HCT116 (cell line): ENCODE measurements at regions not wholly inside any gene's neighbourhood (a gene's known extent, or its start where the extent isn't known, plus 50 kb on each side); places are given as distances from the start of the nearest gene placed in this dataset.
"Not testable (repeated sequence)": the region's sequence is repeated elsewhere in the genome, so short reads cannot be mapped to it uniquely, and the experiment has no call there.

Experiments used
- ATAC-seq: fragments of 200-7000 bp; cut with Tn5 transposase; 2 replicates; pipeline ENCODE4 v1.9.1; 2020; ENCODE audit warnings: mild to moderate bottlenecking, moderate library complexity
- BruUV-seq: library from RNA; stranded (reverse); fragments of 400-500 nt; replicated peaks from 2 replicates; lab custom pipeline; 2021; lab: Mats Ljungman, UMichigan
- CTCF ChIA-PET: fragments of 300-600 bp; sonication (Branson Sonifier 250); formaldehyde crosslinking; loops from one replicate; lab custom pipeline; 2021; ENCODE audit warnings: antibody characterized with exemption; lab: Charles Lee
- POLR2A ChIA-PET: fragments of 300-600, 350-600 bp; sonication (Branson Sonifier 250); formaldehyde crosslinking; loops from one replicate; lab custom pipeline; 2021; ENCODE audit warnings: antibody characterized with exemption; lab: Charles Lee
- RAD21 ChIA-PET, 2 experiments: fragments of 300-600 bp; sonication (Branson Sonifier 250); formaldehyde crosslinking; loops; one replicate each; lab custom pipeline; 2023; ENCODE audit warnings: low total read pairs in 2 of 2; ENCODE audit not compliant: uncharacterized antibody in 2 of 2, unreplicated experiment in 2 of 2, low non-redundant PET in 1 of 2; lab: Charles Lee
- DNase-seq: peaks from one replicate; pipeline ENCODE4 v3.0.0-alpha.2; 2010; ENCODE audit warnings: low read depth, low spot score
- H2AFZ ChIP-seq: fragments of 200-600 bp; shearing (Covaris generic), sonication (generic); 2 replicates; pipeline ENCODE4 v1.6.1; 2017; ENCODE audit warnings: low read depth, mixed run types, mixed read lengths, antibody characterized with exemption, low read length; ENCODE audit not compliant: poor library complexity, severe bottlenecking
- H3K27ac ChIP-seq: 2 replicates; pipeline ENCODE4 v1.5.1; 2012; ENCODE audit warnings: low read depth, low read length
- H3K27me3 ChIP-seq: fragments of 200-600 bp; sonication (generic); 2 replicates; pipeline ENCODE4 v1.6.1; 2016; ENCODE audit warnings: mixed run types, low read length, mixed read lengths; ENCODE audit not compliant: insufficient read depth
- H3K36me3 ChIP-seq, 2 experiments: fragments of 200-500 bp in 1 of 2; fragments of 200-600 bp in 1 of 2; sonication (Bioruptor generic) in 1 of 2; sonication (generic) in 1 of 2; 2 replicates each; pipeline versions ENCODE4 v1.5.1 to v1.6.1; 2014 to 2016; ENCODE audit warnings: low read length in 2 of 2, inconsistent platforms in 1 of 2, mixed read lengths in 1 of 2, mixed run types in 1 of 2; ENCODE audit not compliant: insufficient read depth in 2 of 2, control insufficient read depth in 1 of 2
- H3K4me1 ChIP-seq, 2 experiments: fragments of 200-600 bp in 1 of 2; sonication (generic) in 1 of 2; 2 replicates each; pipeline versions ENCODE4 v1.5.1 to v1.6.1; 2012 to 2017; ENCODE audit warnings: low read length in 2 of 2, inconsistent platforms in 1 of 2, mild to moderate bottlenecking in 1 of 2, mixed read lengths in 1 of 2, mixed run types in 1 of 2, moderate library complexity in 1 of 2; ENCODE audit not compliant: insufficient read depth in 2 of 2, control insufficient read depth in 1 of 2
- H3K4me2 ChIP-seq: fragments of 200-600 bp; sonication (generic); 2 replicates; pipeline ENCODE4 v1.6.1; 2017; ENCODE audit warnings: mixed run types, low read length, mixed read lengths
- H3K4me3 ChIP-seq, 2 experiments: fragments of 200-600 bp in 1 of 2; sonication (generic) in 1 of 2; replicated peaks in 1 of 2; 2 replicates each; pipeline ENCODE4 v1.5.1; 2011 to 2016; ENCODE audit warnings: low read length in 2 of 2, control low read depth in 1 of 2, low read depth in 1 of 2, mild to moderate bottlenecking in 1 of 2, mixed read lengths in 1 of 2, mixed run types in 1 of 2
- H3K79me2 ChIP-seq: fragments of 200-600 bp; sonication (generic); 2 replicates; pipeline ENCODE4 v1.6.1; 2017; ENCODE audit warnings: mild to moderate bottlenecking, mixed run types, low read length, moderate library complexity, mixed read lengths; ENCODE audit not compliant: insufficient read depth
- H3K9ac ChIP-seq: fragments of 200-600 bp; sonication (generic); 2 replicates; pipeline ENCODE4 v1.6.1; 2016; ENCODE audit warnings: low read length, mixed read lengths
- H3K9me2 ChIP-seq: fragments of 200-600 bp; sonication (generic), shearing (Covaris generic); 2 replicates; pipeline ENCODE4 v1.6.1; 2017; ENCODE audit warnings: mixed run types, mild to moderate bottlenecking, moderate library complexity; ENCODE audit not compliant: insufficient read depth
- H3K9me3 ChIP-seq, 2 experiments: fragments of 200-500 bp in 1 of 2; fragments of 200-600 bp in 1 of 2; sonication (Bioruptor generic) in 1 of 2; sonication (generic) in 1 of 2; 2 replicates each; pipeline ENCODE4 v1.6.1; 2014 to 2017; ENCODE audit warnings: low read length in 2 of 2, mixed read lengths in 2 of 2, inconsistent platforms in 1 of 2, low read depth in 1 of 2, mild to moderate bottlenecking in 1 of 2, mixed run types in 1 of 2, moderate library complexity in 1 of 2; ENCODE audit not compliant: control insufficient read depth in 1 of 2, insufficient read depth in 1 of 2
- H4K20me1 ChIP-seq: fragments of 200-600 bp; sonication (generic), shearing (Covaris generic); 2 replicates; pipeline ENCODE4 v1.6.1; 2017; ENCODE audit warnings: mixed run types, mild to moderate bottlenecking, moderate library complexity; ENCODE audit not compliant: insufficient read depth
- EZH2 ChIP-seq: fragments of 200-600 bp; sonication (generic); IDR thresholded peaks from 2 replicates; pipeline ENCODE4 v1.6.1; 2017; ENCODE audit warnings: antibody characterized with exemption, mixed run types
- FOSL1 ChIP-seq: IDR thresholded peaks from 2 replicates; pipeline ENCODE4 v1.6.1; 2012; ENCODE audit warnings: low read depth
- POLR2AphosphoS5 ChIP-seq: IDR thresholded peaks from 2 replicates; pipeline ENCODE4 v1.6.1; 2011; ENCODE audit warnings: mild to moderate bottlenecking, low read depth, low read length, moderate library complexity
- REST ChIP-seq: IDR thresholded peaks from 2 replicates; pipeline ENCODE4 v1.6.1; 2012; ENCODE audit warnings: low read depth
- SP1 ChIP-seq: IDR thresholded peaks from 2 replicates; pipeline ENCODE4 v1.6.1; 2012; ENCODE audit warnings: low read depth
- SRF ChIP-seq: IDR thresholded peaks from 2 replicates; pipeline ENCODE4 v1.6.1; 2012; ENCODE audit warnings: low read depth
- ZFX ChIP-seq: fragments of 450-650 bp; IDR thresholded peaks from 2 replicates; pipeline ENCODE4 v1.6.1; 2017
- intact Hi-C: fragments of 100-400 bp; cut with micrococcal nuclease; formaldehyde crosslinking; loops from 2 replicates; pipeline ENCODE4 v1.10.0; 2022
- TF ChIP-seq, protein P1 (sequence below): IDR thresholded peaks from 2 replicates; pipeline ENCODE4 v1.6.1; 2012
- TF ChIP-seq, protein P2 (sequence below), 3 experiments: fragments of 200-600 bp in 1 of 3; sonication (generic) in 1 of 3; IDR thresholded peaks in 2 of 3; conservative IDR thresholded peaks in 1 of 3; 2 replicates each; pipeline ENCODE4 v1.5.1; 2012 to 2017; ENCODE audit warnings: low read depth in 2 of 3, low read length in 2 of 3, antibody characterized with exemption in 1 of 3, borderline replicate concordance in 1 of 3, control low read depth in 1 of 3, mild to moderate bottlenecking in 1 of 3, mixed read lengths in 1 of 3, mixed run types in 1 of 3, moderate library complexity in 1 of 3; ENCODE audit not compliant: insufficient read depth in 1 of 3

DNA sequence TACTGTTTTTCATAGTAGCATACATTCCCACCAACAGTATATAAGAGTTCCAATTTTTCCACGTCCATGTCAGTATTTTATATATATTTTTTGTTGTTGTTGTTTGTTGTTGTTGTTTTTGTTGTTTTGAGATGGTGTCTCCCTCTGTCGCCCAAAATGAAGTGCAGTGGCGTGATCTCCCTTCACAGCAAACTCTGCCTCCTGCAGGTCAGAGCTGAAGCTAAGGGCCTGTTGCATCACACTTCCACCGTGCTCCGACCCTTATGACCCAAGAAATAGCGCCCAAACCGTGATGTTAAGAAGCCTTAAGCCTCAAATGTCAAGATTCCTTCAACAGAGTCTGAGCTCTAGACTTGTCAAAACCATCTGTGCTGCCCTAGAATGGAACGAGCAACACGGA lies 2032.3 kb downstream of the MRPL39 start:
- RAD21 ChIA-PET = no interaction called here
- Histone ChIP-seq H3K9me2 (no peaks in the 10 kb centered on the region), H4K20me1 (no peaks in the 10 kb centered on the region), H2AFZ (no peak overlapping the region), H3K9ac (no peak overlapping the region), H3K9me3 (peaks cover 5 to 7% of the 10 kb centered on the region in 2 experiments; a peak in 3 of 4 replicates), H3K36me3 (no peaks in the 10 kb centered on the region), H3K27me3 (no peaks in the 10 kb centered on the region), H3K4me3 (no peak overlapping the region), H3K4me1 (no peaks in the 10 kb centered on the region), H3K79me2 (no peaks in the 10 kb centered on the region), H3K4me2 (no peak overlapping the region), H3K27ac (no peak overlapping the region)
- POLR2A ChIA-PET = no interaction called here
- ATAC-seq (no peak), DNase-seq (no peak)
- BruUV-seq = no TSS peak
- CTCF ChIA-PET = no interaction called here
- TF ChIP-seq FOSL1 (no peak), SRF (no peak)
- intact Hi-C loops = no loop called here

DNA sequence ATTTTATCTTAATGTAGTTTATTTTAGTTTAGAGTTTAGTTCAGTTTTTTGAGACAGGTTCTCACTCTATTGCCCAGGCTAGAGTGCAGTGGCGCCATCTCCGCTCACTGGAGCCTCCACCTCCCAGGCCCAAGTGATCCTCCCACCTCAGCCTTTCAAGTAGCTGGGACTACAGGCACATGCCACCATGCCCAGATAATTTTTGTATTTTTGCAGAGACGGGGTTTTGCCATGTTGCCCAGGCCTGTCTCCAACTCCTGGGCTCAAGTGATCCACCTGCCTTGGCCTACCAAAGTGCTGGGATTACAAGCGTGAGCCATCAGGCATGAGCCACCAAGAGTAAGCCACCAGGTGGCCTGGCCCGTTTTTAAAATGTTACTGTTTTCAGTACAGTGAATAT lies 2058.4 kb downstream of the MRPL39 start:
- H3K4me1 ChIP-seq, H3K27ac ChIP-seq, intact Hi-C loops, RAD21 ChIA-PET, H2AFZ ChIP-seq, H4K20me1 ChIP-seq, H3K4me2 ChIP-seq, CTCF ChIA-PET, POLR2A ChIA-PET, H3K9ac ChIP-seq, H3K79me2 ChIP-seq, H3K9me2 ChIP-seq, ATAC-seq, H3K4me3 ChIP-seq, H3K36me3 ChIP-seq, DNase-seq, H3K27me3 ChIP-seq, BruUV-seq: not testable (repeated sequence)
- peaks cover 9 to 15% of the 10 kb centered on the region in 2 experiments for H3K9me3 ChIP-seq

DNA sequence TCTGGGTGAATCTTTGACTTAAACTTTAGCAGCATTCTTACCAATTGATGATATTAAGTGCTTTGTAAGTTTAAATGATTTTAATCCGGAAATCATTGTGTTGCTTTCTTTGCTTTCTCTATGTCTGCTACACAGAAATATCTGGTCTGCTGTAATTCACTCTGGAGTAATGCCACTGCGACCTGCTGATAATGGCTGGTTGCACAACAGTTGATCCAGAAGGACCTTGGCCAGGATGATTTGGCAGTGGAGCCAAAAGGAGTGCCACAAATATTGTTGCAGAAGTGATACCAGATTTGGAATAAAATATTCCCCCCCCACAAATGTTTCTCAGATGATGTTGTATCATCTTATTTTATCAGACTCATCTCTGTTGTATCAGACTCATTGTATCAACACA lies 2063.9 kb downstream of the MRPL39 start:
- intact Hi-C loops = no loop called here
- no peaks in the 10 kb centered on the region for H3K79me2 ChIP-seq
- no peaks in the 10 kb centered on the region for H3K9me2 ChIP-seq
- H3K4me2 ChIP-seq = no peak overlapping the region
- no peak overlapping the region for H3K27ac ChIP-seq
- ChIA-PET CTCF (no interaction called here), RAD21 (no interaction called here), POLR2A (no interaction called here)
- no peaks in the 10 kb centered on the region for H3K27me3 ChIP-seq
- H3K4me3 ChIP-seq = no peak overlapping the region
- TF ChIP-seq REST (no peak), SRF (no peak), EZH2 (no peak), ZFX (no peak), POLR2AphosphoS5 (no peak), SP1 (no peak)
- TF ChIP-seq, protein P1, sequence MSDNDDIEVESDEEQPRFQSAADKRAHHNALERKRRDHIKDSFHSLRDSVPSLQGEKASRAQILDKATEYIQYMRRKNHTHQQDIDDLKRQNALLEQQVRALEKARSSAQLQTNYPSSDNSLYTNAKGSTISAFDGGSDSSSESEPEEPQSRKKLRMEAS = no peak
- TF ChIP-seq, protein P2, sequence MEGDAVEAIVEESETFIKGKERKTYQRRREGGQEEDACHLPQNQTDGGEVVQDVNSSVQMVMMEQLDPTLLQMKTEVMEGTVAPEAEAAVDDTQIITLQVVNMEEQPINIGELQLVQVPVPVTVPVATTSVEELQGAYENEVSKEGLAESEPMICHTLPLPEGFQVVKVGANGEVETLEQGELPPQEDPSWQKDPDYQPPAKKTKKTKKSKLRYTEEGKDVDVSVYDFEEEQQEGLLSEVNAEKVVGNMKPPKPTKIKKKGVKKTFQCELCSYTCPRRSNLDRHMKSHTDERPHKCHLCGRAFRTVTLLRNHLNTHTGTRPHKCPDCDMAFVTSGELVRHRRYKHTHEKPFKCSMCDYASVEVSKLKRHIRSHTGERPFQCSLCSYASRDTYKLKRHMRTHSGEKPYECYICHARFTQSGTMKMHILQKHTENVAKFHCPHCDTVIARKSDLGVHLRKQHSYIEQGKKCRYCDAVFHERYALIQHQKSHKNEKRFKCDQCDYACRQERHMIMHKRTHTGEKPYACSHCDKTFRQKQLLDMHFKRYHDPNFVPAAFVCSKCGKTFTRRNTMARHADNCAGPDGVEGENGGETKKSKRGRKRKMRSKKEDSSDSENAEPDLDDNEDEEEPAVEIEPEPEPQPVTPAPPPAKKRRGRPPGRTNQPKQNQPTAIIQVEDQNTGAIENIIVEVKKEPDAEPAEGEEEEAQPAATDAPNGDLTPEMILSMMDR (IDR thresholded peaks at IDR 0.05 in 2 of 3, conservative IDR thresholded peaks at IDR 0.05 in 1 of 3; ENCODE audit: borderline replicate concordance in 1 of 3, insufficient read depth in 1 of 3, low read depth in 2 of 3, low read length in 2 of 3) = no peak
- ATAC-seq = no peak
- H3K9ac ChIP-seq = no peak overlapping the region
- no peaks in the 10 kb centered on the region for H4K20me1 ChIP-seq
- no peaks in the 10 kb centered on the region for H3K4me1 ChIP-seq
- H2AFZ ChIP-seq = no peak overlapping the region
- no peaks in the 10 kb centered on the region for H3K36me3 ChIP-seq
- DNase-seq = no peak
- BruUV-seq = no TSS peak
- peaks cover 3 to 26% of the 10 kb centered on the region in 2 experiments; a peak in 3 of 4 replicates for H3K9me3 ChIP-seq
